Choroid plexus epithelial cell (primary cell): ENCODE measurements at regions not wholly inside any gene's neighbourhood (a gene's known extent, or its start where the extent isn't known, plus 50 kb on each side); places are given as distances from the start of the nearest gene placed in this dataset.

Source experiments
- DNase-seq: peaks from one replicate; pipeline ENCODE4 v3.0.0-alpha.2; 2010; ENCODE audit warnings: low read depth
- H3K4me3 ChIP-seq: 2 replicates; pipeline ENCODE4 v1.5.1; 2011; ENCODE audit warnings: low read depth, mild to moderate bottlenecking, control low read depth, low read length, moderate library complexity
- TF ChIP-seq, protein P1 (sequence below): conservative IDR thresholded peaks from 2 replicates; pipeline ENCODE4 v1.5.1; 2011; ENCODE audit warnings: low read depth, mild to moderate bottlenecking, control low read depth, inconsistent platforms, low read length, moderate library complexity

DNA sequence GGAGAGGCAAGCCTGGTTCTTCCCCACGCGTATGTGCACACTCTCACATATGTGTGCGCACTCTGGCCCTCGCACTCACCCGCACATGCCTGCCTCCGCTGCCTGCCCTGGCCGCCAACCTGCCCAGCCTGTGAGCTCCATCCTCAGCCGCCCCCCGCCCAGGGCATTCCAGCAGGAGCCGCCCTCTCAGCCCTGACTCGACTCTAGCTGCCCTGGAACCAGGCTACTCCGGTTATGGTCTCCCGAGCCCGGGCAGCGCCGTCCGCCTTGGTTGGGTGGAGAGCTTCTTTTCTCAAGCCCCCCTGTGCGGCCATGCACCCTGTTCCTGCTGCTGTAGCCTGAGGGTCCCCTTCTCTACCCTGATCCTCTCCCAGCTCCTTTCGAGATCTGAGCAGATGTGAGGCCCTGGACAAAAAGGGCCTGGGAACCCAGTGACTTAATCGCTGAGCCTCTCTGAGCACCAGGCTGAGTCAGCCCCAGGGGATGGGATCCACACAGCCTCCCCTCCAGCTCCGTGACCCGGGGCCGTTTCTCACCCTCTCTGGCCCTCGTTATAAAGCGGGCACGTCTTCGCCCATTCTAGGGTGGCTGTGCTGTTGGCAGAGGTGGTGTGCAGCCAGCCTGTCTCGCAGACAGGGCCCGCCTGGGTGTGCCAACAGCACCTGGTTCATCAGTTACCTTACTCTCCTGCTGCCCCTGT, 191.5 kb downstream of the TEX29 start:
- TF ChIP-seq, protein P1, sequence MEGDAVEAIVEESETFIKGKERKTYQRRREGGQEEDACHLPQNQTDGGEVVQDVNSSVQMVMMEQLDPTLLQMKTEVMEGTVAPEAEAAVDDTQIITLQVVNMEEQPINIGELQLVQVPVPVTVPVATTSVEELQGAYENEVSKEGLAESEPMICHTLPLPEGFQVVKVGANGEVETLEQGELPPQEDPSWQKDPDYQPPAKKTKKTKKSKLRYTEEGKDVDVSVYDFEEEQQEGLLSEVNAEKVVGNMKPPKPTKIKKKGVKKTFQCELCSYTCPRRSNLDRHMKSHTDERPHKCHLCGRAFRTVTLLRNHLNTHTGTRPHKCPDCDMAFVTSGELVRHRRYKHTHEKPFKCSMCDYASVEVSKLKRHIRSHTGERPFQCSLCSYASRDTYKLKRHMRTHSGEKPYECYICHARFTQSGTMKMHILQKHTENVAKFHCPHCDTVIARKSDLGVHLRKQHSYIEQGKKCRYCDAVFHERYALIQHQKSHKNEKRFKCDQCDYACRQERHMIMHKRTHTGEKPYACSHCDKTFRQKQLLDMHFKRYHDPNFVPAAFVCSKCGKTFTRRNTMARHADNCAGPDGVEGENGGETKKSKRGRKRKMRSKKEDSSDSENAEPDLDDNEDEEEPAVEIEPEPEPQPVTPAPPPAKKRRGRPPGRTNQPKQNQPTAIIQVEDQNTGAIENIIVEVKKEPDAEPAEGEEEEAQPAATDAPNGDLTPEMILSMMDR: no peak
- DNase-seq: no peak
- no peak overlapping the region for H3K4me3 ChIP-seq

DNA sequence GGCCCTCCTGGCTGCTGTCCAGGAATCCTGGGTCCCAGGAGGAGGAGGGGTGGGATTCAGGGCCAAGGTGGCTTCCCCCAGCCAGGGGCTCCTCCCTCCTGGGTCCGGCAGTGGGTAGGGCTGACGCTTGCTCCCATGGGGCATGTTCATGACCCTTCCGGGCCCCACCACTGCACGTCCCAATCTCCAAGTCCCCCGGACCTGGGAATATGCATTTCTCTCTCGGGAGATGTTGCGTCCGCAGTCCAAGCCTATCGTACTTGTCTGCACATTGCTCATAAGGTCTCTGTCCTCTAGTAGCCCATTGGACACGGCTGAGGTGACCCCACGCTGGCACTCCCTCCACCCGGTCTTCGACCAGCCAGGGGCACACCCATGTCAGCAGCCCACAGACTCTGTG, 192.3 kb downstream of the TEX29 start:
- no peak overlapping the region for H3K4me3 ChIP-seq
- DNase-seq: no peak
- TF ChIP-seq, protein P1: no peak

DNA sequence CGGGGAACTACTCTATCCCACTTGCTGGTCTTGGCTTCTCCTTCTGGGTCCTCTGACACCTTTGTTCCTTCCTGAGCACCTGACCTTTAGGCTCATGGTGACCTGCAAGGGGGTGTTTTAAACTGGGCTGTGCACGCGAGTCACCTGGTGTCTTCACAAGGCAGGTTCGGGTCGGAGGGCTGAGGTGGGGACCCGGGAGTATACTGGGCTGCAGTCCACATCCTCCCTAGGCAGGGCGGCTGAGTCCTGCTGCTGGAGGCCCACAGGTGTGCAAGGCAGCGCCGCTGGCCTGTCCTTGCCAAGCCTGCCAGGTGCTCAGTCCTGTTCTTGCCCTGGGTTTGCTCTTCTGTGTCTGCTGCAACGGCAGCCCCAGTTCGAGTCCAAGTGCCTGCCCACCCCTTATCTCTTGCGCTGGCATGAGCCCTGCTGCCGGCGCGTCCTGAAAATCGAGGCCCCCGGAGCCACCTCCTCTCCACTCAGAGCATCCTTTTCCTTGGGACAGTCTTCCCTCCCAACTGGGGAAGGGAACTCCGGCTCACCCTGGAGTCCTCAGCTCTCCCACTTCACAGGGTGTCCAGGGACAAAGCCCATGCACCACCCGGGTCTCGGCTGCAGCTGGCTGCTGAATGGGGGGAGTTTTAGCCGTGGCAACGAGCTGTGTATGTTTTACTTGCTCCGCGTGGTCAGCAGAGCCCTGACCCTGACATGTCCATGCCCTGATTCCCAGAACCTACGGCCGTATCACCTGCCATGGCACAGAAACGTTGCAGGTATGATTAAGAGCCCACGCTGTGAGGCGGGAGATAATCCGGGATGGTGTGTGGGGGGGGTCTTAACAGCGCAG, 193.5 kb downstream of the TEX29 start:
- H3K4me3 ChIP-seq: no peak overlapping the region
- TF ChIP-seq, protein P1: no peak
- no peak for DNase-seq

DNA sequence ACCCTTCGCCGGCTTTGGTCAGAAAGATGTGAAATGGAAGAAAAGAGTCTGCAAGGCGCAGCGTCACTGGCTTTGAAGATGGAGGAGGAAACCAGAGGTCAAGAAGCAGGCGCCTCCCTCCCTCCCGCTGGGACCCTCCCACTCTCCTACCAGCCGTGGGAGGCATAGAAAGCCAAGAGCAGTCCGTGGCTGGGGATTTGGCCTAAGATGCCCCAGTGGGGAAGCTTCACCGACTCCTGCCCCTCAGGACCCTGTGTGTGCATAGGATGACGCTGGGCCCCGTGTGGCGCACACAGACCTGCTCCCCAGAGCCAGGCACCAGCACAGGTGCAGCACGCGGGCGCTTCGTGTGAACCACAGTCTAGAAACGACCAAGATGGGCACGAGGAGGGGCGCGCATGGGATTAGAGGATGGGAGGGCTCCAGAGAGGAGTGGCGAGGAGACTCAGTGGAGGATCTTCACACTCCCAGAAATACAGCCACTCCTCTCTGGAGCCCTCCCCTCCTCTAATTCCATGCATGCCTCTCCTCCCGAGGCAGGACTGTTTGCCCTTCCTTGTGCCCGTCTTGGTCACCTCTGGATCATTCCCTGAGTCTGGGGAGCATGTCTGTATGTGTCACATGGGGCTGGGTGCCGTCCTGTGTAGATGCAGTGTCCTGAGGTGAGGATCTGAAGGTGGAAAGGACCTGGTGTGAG, 194.3 kb downstream of the TEX29 start:
- no peak for DNase-seq
- TF ChIP-seq, protein P1: no peak
- no peak overlapping the region for H3K4me3 ChIP-seq

DNA sequence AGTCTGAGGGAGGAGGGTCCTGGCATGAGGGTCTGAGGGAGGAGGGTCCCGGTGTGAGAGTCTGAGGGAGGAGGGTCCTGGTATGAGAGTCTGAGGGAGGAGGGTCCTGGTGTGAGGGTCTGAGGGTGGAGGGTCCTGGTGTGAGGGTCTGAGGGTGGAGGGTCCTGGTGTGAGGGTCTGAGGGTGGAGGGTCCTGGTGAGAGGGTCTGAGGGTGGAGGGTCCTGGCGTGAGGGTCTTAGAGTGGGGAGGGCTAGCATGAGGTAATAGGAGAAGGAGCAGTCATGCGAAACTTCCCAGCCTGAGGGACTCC, 194.8 kb downstream of the TEX29 start:
- TF ChIP-seq, protein P1: no peak
- H3K4me3 ChIP-seq: no peak overlapping the region
- no peak for DNase-seq

DNA sequence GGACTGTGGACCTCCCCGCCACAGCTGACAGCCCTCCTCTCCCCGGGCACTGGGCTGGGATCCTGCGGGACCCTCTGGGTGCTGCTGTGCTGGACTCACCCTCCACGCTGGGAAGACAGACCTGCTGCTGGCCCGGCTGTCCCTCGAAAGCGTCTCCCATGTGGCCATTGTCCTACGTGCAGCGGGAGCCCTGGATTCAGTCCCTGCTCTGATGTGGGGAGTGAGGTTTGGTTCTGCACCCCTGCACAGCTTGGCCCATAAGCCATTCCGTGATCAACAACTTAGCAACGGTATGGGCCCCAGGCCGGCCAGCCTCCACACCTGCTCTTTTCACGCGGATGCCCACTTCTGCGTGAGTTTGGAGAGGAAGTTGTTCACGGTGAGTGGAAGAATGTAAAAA, 195.2 kb downstream of the TEX29 start:
- TF ChIP-seq, protein P1: no peak
- H3K4me3 ChIP-seq: no peak overlapping the region
- no peak for DNase-seq
